ENCODE measurements at regions not wholly inside any gene's neighbourhood (a gene's known extent, or its start where the extent isn't known, plus 50 kb on each side); places are given as distances from the start of the nearest gene placed in this dataset.

- TF ChIP-seq EZH2 (IDR thresholded peaks at IDR 0.05; ENCODE audit: borderline replicate concordance, insufficient read depth, low read depth, low read length, poor library complexity, severe bottlenecking): no peak
- TF ChIP-seq, protein P1, sequence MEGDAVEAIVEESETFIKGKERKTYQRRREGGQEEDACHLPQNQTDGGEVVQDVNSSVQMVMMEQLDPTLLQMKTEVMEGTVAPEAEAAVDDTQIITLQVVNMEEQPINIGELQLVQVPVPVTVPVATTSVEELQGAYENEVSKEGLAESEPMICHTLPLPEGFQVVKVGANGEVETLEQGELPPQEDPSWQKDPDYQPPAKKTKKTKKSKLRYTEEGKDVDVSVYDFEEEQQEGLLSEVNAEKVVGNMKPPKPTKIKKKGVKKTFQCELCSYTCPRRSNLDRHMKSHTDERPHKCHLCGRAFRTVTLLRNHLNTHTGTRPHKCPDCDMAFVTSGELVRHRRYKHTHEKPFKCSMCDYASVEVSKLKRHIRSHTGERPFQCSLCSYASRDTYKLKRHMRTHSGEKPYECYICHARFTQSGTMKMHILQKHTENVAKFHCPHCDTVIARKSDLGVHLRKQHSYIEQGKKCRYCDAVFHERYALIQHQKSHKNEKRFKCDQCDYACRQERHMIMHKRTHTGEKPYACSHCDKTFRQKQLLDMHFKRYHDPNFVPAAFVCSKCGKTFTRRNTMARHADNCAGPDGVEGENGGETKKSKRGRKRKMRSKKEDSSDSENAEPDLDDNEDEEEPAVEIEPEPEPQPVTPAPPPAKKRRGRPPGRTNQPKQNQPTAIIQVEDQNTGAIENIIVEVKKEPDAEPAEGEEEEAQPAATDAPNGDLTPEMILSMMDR (IDR thresholded peaks at IDR 0.05): no peak
These were observed 216.8 kb upstream of the PIK3R1 start for GRCh38 chr5:67998709-67999261.

All from B cell (primary cell).